Esophagus muscularis mucosa (tissue), 4 donors: ENCODE measurements at regions not wholly inside any gene's neighbourhood (a gene's known extent, or its start where the extent isn't known, plus 50 kb on each side); places are given as distances from the start of the nearest gene placed in this dataset.

ENCODE experiments used
- DNase-seq: peaks from one replicate; pipeline ENCODE4 v3.0.0-alpha.2; 2017; ENCODE audit errors: extremely low spot score
- H3K27ac ChIP-seq, 4 donors: fragments of 200-600 bp; sonication (generic); replicated peaks in 1 of 4; 1 replicate in 3 of 4; 2 replicates in 1 of 4; pipeline ENCODE4 v1.5.1; 2016 to 2019; ENCODE audit warnings: mild to moderate bottlenecking in 1 of 4
- H3K27me3 ChIP-seq, 4 donors: fragments of 200-600 bp; sonication (generic); one replicate each; pipeline versions ENCODE4 v1.5.1 to v1.6.0; 2016 to 2019
- H3K36me3 ChIP-seq, 4 donors: fragments of 200-600 bp; sonication (generic); one replicate each; pipeline ENCODE4 v1.5.1; 2016 to 2019
- H3K4me1 ChIP-seq, 4 donors: fragments of 200-600 bp; sonication (generic); one replicate each; pipeline ENCODE4 v1.5.1; 2016 to 2019
- H3K4me3 ChIP-seq, 4 donors: fragments of 200-600 bp; sonication (generic); 1 replicate in 2 of 4; 2 replicates in 2 of 4; pipeline ENCODE4 v1.5.1; 2016 to 2019; ENCODE audit warnings: mild to moderate bottlenecking in 4 of 4, moderate library complexity in 1 of 4
- H3K9me3 ChIP-seq, 4 donors: fragments of 200-600 bp; sonication (generic); 1 replicate in 3 of 4; 2 replicates in 1 of 4; pipeline ENCODE4 v1.5.1; 2016 to 2019
- EP300 ChIP-seq: sonication (generic); formaldehyde crosslinking; IDR thresholded peaks from one replicate; pipeline ENCODE4 v1.6.1; 2017; ENCODE audit warnings: antibody characterized with exemption
- POLR2A ChIP-seq: fragments of 450-650 bp; IDR thresholded peaks from one replicate; pipeline ENCODE4 v1.6.1; 2017; ENCODE audit warnings: antibody characterized with exemption, moderate library complexity, mild to moderate bottlenecking, low read depth
- POLR2AphosphoS5 ChIP-seq, 2 donors: sonication (generic); formaldehyde crosslinking; IDR thresholded peaks; one replicate each; pipeline ENCODE4 v1.6.1; 2017; ENCODE audit warnings: antibody characterized with exemption in 2 of 2
- WGBS: methylation state at CpG from one replicate; pipeline ENCODE4 v1.1.5; 2018; 5-methylcytosine and 5-hydroxymethylcytosine counted together
- intact Hi-C: fragments of 100-400 bp; cut with DNase I; formaldehyde crosslinking; loops from one replicate; pipeline ENCODE4 v1.15.1; 2023
- TF ChIP-seq, protein P1 (sequence below), 3 experiments: fragments of 200-600 bp in 2 of 3; fragments of 450-650 bp in 1 of 3; sonication (generic) in 2 of 3; IDR thresholded peaks; one replicate each; pipeline ENCODE4 v1.5.1; 2017 to 2019; ENCODE audit warnings: antibody characterized with exemption in 3 of 3, mild to moderate bottlenecking in 2 of 3, moderate library complexity in 1 of 3

DNA sequence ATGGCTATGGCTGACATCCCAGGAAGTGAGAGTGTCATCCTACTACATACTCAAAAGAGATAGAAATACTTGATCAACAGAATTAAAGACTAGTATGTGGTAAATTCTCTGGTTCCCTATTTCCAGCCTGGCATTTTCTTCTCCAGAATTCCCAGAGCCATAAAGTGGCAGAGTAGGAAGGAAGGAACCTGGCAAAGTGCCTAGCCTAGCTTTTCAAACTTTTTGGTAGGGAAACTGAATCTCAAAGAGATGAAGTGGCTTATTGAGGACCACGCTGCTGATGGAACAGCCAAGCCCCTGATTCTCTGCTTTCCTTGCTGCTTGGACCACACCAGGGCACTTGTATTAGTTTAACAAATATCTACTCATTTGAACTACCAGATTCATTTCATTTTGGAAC lies 312.4 kb upstream of the RORA start:
- intact Hi-C loops, result no loop called here
- no peak overlapping the region for H3K27ac ChIP-seq
- H3K9me3 ChIP-seq, result no peaks in the 10 kb centered on the region
- no peaks in the 10 kb centered on the region for H3K27me3 ChIP-seq
- TF ChIP-seq, protein P1, sequence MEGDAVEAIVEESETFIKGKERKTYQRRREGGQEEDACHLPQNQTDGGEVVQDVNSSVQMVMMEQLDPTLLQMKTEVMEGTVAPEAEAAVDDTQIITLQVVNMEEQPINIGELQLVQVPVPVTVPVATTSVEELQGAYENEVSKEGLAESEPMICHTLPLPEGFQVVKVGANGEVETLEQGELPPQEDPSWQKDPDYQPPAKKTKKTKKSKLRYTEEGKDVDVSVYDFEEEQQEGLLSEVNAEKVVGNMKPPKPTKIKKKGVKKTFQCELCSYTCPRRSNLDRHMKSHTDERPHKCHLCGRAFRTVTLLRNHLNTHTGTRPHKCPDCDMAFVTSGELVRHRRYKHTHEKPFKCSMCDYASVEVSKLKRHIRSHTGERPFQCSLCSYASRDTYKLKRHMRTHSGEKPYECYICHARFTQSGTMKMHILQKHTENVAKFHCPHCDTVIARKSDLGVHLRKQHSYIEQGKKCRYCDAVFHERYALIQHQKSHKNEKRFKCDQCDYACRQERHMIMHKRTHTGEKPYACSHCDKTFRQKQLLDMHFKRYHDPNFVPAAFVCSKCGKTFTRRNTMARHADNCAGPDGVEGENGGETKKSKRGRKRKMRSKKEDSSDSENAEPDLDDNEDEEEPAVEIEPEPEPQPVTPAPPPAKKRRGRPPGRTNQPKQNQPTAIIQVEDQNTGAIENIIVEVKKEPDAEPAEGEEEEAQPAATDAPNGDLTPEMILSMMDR (IDR thresholded peaks at IDR 0.05), result no peak
- no peak for TF ChIP-seq POLR2AphosphoS5 (IDR thresholded peaks at IDR 0.05)
- TF ChIP-seq EP300, result no peak
- TF ChIP-seq POLR2A, result no peak
- DNase-seq, result no peak
- H3K4me1 ChIP-seq, result no peaks in the 10 kb centered on the region
- H3K36me3 ChIP-seq, result no peaks in the 10 kb centered on the region
- 93% methylated on average over 1 of the region's 1 CpG for WGBS
- no peak overlapping the region for H3K4me3 ChIP-seq

DNA sequence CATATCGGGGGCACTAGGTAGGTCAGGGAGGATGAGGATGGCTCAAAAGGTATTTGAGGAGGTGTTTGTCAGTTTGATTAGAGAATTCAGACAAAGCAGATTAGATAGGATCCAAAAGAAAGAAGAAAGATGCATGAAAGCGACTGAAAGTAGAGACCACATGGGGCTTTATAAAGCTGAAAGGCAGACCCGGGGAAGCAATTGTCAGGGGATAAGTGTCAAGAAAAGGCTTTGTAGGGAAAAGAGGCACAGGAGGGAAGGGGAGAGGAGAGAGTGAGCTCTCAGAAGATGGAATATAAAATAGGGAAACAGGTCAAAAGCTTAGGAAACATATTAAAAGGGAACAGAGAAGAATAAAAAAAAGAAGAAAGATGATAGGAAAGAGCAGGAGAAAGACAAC lies 308.2 kb upstream of the RORA start:
- no peaks in the 10 kb centered on the region for H3K4me1 ChIP-seq
- DNase-seq, result no peak
- TF ChIP-seq POLR2AphosphoS5 (IDR thresholded peaks at IDR 0.05) (no peak), POLR2A (no peak), EP300 (no peak)
- TF ChIP-seq, protein P1 (IDR thresholded peaks at IDR 0.05), result no peak
- H3K27ac ChIP-seq, result no peak overlapping the region
- H3K27me3 ChIP-seq, result no peaks in the 10 kb centered on the region
- no peaks in the 10 kb centered on the region for H3K9me3 ChIP-seq
- no peak overlapping the region for H3K4me3 ChIP-seq
- no peaks in the 10 kb centered on the region for H3K36me3 ChIP-seq
- intact Hi-C loops, result loop anchor here (10.0 kb wide), 1 partner anchor 63 kb away; no protein-coding TSS in a partner anchor
- WGBS, result 70% methylated on average over 3 of the region's 3 CpGs

DNA sequence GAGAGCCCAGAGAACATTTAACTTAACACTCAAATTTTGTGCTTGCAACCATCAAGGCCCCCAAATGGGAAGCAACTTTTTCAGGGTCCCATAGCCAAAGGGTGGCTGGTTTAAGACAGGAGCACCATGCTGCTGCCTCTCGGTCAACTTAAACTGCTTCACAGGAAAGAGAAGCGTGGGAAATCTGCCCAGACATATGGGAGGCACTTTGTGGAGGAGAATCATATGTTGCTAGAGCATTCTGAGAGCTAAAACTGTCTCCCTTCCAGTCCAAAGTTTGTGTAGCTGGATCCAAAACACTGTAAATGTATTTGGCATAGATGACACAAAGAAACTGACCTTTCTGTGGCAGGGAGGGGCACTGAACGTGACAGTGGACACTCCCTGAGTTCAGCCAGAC lies 305.9 kb upstream of the RORA start:
- no peaks in the 10 kb centered on the region for H3K27me3 ChIP-seq
- H3K4me3 ChIP-seq, result no peak overlapping the region
- no peak overlapping the region for H3K27ac ChIP-seq
- intact Hi-C loops, result loop anchor here (10.0 kb wide), 1 partner anchor 60 kb away; no protein-coding TSS in a partner anchor
- 59% methylated on average over 3 of the region's 3 CpGs for WGBS
- no peaks in the 10 kb centered on the region for H3K9me3 ChIP-seq
- H3K36me3 ChIP-seq, result no peaks in the 10 kb centered on the region
- no peaks in the 10 kb centered on the region for H3K4me1 ChIP-seq
- TF ChIP-seq POLR2A (no peak), POLR2AphosphoS5 (IDR thresholded peaks at IDR 0.05) (no peak), EP300 (no peak)
- TF ChIP-seq, protein P1 (IDR thresholded peaks at IDR 0.05), result no peak
- no peak for DNase-seq

DNA sequence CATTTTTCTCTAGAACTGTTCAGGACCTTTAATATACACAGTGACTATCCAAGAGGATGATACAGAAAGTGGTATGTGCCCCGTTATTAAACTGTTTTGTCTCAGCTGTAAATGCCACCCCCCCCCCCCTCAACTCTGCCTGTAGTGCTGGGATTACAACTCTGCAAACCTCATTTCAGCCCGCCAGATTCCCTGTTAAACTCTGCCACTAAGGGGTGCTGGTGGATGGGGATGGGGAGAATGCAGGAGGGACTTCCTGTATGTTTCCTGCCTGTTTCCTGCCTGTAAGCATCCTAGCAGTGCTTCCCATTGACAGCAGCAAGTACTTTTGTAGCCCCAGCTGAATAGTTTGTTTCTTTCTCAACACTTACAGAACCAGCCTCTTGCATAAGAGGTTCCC lies 301.7 kb upstream of the RORA start:
- intact Hi-C loops, result loop anchor here (10.0 kb wide), 1 partner anchor 56 kb away; no protein-coding TSS in a partner anchor
- 61% methylated on average over 2 of the region's 2 CpGs for whole genome bisulfite sequencing
- no peak overlapping the region for H3K4me3 ChIP-seq
- no peak overlapping the region for H3K27ac ChIP-seq
- TF ChIP-seq EP300, result no peak
- no peak for TF ChIP-seq POLR2AphosphoS5 (IDR thresholded peaks at IDR 0.05)
- no peak for TF ChIP-seq POLR2A
- TF ChIP-seq, protein P1 (IDR thresholded peaks at IDR 0.05), result no peak
- no peaks in the 10 kb centered on the region for H3K27me3 ChIP-seq
- H3K4me1 ChIP-seq, result no peaks in the 10 kb centered on the region
- H3K9me3 ChIP-seq, result no peaks in the 10 kb centered on the region
- no peak for DNase-seq
- no peaks in the 10 kb centered on the region for H3K36me3 ChIP-seq

DNA sequence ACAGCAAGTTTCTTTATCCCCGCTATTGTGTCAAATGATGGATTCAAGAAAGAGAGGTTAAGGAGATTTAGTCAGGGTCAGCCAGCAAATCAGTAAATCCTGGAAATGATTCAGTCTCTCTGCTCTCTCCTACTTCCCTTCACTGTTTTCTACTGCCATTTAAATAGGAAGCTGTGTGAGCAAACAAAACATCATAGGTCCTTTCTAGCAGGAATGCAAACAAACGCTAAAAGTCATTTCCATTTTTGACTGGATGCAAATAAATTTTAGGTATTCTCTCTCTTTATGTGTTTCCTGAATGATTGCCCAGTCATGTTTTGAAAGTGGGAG lies 299.4 kb upstream of the RORA start:
- intact Hi-C loops, result no loop called here
- Histone ChIP-seq H3K27ac (no peak overlapping the region), H3K9me3 (no peaks in the 10 kb centered on the region), H3K36me3 (no peaks in the 10 kb centered on the region), H3K4me1 (no peaks in the 10 kb centered on the region), H3K4me3 (no peak overlapping the region), H3K27me3 (no peaks in the 10 kb centered on the region)
- 42% methylated on average over 2 of the region's 2 CpGs for WGBS
- no peak for DNase-seq
- TF ChIP-seq POLR2A, result no peak
- no peak for TF ChIP-seq POLR2AphosphoS5 (IDR thresholded peaks at IDR 0.05)
- TF ChIP-seq, protein P1 (IDR thresholded peaks at IDR 0.05), result no peak
- TF ChIP-seq EP300, result no peak
